IPS-NIHi11 (cell line): ENCODE measurements at regions not wholly inside any gene's neighbourhood (a gene's known extent, or its start where the extent isn't known, plus 50 kb on each side); places are given as distances from the start of the nearest gene placed in this dataset.
A peak's percentile ranks its signal among the peaks of the same experiment; 100 is the strongest.

Experiments
- DNase-seq: peaks from one replicate; pipeline ENCODE4 v3.0.0; 2012; ENCODE audit warnings: mixed read lengths, low spot score

DNA sequence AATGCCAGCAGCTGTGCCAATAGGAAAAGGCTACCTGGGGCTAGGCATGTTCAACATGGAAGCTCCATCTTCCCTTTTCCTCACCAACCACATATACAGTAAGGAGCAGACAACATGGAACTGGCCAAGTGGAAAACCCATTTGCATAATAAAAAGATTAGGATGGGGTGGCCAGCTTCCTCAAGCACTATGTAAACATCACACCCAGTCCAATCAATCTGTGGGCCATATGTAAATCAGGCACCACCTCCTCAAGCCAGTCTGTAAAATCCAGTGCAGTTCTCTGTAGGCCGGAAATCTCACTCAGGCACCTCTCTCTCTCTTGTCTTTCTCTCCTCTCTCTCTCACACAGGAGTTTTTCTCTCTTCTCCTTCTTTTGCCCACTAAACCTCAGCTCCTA lies 360.2 kb upstream of the GRIA1 start:
- DNase-seq = no peak

- no peak for DNase-seq
Measured at GRCh38 chr5:153135411-153135810, 355.1 kb upstream of the GRIA1 start.

DNA sequence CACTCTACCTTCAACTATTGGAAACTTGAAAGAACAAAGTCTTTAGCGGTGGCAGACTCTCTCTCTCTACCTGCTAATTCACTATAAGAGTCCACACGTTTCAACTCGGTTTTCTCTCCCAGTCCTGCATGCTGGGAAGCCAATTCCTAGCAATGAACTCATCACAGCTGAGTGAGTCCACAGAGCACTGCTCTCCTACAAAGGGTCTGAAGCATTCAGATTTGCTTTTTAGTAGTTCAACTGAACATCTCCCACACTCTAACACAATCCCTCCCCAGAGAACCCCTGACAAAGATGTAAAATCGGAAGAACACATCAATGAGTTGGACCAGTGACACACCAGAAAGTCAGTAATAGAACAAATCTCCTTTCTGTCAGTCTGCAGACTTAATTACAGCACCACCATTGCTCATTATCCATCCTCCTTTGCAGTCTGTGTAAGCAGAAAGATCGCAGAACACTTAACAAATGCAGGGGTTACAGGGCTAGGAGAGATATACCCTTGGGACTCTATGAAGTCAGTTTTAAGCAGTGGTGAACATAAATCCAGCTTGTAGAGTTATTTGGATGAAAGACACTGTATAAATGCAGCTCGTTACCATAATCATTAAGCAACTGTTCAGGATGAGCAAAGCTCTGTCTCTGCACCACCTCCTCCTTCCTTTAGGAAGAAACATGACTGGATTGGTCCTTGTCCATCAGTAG lies 353.4 kb upstream of the GRIA1 start:
- no peak for DNase-seq

DNA sequence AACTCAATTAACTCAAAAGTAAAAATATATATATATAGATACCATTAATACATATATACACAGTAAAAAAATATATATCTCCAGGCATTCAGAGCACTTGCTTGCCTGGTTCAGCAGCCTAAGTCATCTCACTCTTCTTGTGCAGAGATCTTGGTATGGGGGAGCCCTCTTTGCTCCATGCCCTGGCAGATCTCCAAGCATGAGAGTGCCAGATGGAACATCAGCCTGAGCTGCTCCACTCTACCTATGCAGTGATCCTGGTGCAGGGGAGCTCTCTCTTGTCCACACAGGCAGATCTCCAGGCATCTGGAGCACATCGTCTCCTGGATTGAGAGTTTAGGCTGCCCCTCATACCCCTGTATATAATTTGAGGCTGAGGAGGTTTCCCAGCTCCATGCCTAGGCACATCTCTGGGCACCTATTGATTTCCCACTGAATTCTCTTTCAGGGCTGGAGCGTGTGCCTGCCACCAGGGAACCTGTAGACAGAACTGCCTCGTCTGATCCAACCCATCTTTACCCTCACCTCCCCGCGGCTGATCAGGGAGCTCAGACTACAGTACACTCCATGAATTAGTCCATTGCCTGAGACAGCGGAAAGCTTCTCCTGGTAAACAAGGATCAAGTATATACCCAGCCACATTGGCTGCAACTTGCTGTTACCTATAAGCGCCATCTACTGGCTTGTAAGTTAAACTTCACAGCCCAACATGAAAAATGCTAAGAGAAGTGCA lies 342.4 kb upstream of the GRIA1 start:
- peak; percentile 48 for DNase-seq

DNA sequence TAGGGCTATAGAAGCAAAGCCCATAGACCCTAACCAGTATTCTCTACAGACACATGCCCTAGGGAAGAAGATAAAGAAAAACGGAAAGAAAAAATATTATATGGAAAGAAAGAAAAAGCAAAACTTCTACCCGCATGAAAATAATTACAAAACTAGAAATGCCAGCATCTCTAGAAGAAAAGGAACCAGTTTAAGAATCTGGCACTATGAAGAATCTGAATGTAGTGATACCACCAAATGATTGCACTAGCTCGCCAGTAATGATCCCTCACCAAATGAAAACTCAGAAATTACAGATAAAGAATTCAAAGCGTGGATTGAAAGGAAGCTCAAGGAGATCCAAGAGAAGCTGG lies 341.9 kb upstream of the GRIA1 start:
- no peak for DNase-seq

- DNase-seq = no peak
Measured at GRCh38 chr5:153151558-153151957, 338.9 kb upstream of the GRIA1 start.

- no peak for DNase-seq
Measured at GRCh38 chr5:153153086-153153485, 337.4 kb upstream of the GRIA1 start.

GRCh38 chr5:153157156-153157555 lies 333.3 kb upstream of the GRIA1 start:
- no peak for DNase-seq

- DNase-seq = no peak
Measured at GRCh38 chr5:153158608-153159007, 331.9 kb upstream of the GRIA1 start.

DNA sequence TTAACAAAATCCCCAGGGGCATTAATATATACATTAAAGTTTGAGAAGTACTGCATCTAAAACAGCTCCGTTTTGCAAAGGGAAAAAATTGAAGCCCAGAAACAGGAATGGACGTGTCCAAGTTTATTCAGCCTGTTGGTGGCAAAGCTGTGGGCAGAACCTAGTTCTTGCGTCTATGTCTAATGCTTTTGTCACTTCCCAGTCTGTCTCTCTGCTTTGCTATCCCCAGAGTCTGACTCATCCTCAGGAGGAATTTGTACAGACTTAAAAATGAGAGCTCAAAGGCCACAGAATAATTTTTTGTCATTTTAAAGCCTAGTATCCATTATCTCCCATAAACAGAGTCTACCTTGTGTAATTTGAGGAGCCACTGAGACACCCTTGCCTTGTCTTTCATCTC lies 330.9 kb upstream of the GRIA1 start:
- DNase-seq = no peak

DNA sequence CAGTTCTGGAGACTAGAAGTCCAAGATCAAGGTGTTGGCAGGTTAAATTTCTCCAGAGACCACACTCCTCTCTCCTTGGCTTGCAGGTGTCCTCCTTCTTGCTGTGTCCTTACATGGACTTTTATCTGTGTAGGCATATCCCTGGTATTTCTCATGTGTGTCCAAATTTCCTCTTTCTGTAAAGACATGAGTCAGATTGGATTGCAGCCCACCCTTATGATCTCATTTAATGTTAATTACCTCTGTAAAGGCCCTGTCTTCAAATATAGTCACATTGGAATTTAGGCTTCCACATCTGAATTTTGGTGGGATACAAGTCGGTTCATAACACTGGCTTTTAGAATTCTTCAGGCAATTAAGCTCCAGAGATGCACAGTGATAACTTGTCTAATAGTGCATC lies 322.2 kb upstream of the GRIA1 start:
- DNase-seq = no peak

- no peak for DNase-seq
Measured at GRCh38 chr5:153187503-153187902, 303.0 kb upstream of the GRIA1 start.

GRCh38 chr5:153206361-153206760 lies 284.1 kb upstream of the GRIA1 start:
- DNase-seq = no peak

DNA sequence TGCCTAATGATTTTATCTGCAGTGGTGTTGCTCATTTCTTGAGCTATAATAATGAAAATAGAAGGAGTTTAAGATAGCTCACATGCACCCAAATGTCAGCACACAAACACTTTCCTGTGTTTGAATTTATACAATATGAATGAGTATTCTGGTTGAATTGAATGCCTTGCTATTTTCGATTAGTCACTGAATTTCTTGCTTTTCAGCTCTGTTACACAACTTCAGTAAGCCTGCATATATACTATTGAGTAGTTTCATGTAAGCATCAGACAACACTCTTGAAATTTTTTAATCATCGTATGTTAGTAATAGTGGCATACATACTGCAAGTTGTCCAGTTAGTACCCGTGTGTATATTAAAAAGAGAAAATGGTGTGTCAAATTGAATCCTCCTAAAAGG lies 281.5 kb upstream of the GRIA1 start:
- no peak for DNase-seq

GRCh38 chr5:153209687-153210086 lies 280.8 kb upstream of the GRIA1 start:
- no peak for DNase-seq

DNA sequence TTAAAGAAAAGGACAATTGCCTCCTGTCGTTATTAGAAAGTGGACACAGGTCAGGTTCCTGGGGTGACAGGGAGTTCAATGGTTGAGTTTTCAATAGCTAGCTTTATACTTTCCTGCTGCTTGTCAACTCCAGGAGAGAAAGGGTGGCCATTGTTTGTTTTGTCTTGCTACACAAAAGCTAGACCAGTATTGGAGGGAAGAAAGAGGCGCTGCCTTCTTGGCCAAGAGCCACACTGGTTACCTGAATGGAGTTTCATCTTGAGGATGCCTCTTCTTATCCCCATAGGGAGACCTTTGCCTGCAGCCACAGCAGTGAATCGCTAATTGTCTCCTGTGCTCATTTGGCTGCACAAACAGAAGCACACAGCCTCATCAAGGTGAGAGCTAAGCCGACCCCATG lies 279.4 kb upstream of the GRIA1 start:
- no peak for DNase-seq

DNA sequence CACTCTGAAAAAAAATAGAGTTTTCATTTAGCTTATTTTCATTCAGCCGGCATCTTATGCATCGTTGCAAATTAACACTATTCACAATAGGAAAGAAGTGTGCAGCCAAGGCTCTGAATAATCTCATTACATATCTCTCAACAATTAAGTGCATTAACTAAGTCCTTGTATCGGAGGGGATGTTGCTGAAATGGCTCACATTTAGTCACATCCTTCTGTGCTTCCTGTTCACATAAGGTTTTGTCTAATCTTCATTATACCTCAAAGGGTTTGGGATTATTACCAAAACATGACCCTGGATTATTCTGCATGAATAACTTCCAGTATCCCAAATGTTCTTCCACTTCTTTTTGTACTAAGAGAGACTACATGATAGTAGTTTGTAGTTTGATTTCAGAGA lies 278.0 kb upstream of the GRIA1 start:
- DNase-seq = no peak

- no peak for DNase-seq
Measured at GRCh38 chr5:153222936-153223335, 267.5 kb upstream of the GRIA1 start.

DNA sequence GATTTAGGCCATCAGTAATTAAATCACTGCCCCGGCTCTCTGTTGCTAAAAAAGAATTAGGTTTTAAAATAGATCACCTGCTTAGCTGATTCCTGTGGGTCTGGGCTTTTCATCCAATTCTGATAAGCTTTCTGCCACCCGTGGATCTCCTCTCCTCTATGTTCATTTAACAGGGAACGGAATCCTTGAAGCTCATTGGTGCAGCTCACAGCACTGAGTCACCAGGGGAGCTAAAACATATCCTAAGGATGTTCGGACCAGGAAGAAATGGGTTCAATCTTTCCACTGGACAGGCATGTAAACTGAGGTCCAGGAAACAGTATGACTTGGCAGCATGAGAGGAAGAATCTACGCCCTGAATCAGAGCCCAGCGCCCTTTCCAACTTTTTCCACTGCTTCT lies 267.1 kb upstream of the GRIA1 start:
- DNase-seq = no peak

DNA sequence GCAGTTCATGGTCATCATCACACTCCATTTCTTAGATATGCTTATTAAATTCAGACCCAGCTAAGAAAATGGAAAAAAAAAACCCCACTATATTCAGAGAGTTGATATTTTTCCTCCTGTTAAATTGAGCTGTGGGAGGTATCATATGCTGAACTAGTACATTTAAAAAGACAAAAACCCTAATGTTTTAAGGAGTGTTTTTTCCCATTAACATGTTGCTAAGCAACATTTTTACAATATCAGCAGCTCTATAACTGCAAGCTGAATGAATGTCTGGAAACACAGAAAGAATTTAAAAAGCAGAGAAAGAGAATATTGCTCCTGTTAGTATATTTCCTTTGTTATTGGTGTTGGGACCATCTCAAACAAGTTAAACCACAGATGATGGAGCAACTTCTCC lies 265.8 kb upstream of the GRIA1 start:
- DNase-seq = no peak

DNA sequence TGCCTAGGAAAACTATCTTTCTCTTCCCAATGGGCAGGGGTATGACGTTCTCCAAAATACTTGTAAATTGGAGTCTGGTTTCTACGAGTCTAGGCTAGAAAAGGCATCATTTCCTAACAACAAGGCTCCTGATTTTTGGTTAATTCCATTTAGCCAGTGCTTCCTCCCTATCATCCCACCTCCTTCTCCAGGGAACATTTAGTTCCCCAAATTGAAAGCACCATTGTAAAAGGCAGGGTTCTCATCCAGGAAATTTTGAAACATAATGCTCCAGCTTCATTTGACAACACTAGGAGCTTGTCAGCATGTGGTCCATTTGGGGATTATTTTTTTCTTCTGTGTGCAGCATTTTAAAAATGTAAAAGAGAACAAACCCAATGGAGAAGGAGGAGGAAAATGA lies 256.5 kb upstream of the GRIA1 start:
- DNase-seq = no peak

DNA sequence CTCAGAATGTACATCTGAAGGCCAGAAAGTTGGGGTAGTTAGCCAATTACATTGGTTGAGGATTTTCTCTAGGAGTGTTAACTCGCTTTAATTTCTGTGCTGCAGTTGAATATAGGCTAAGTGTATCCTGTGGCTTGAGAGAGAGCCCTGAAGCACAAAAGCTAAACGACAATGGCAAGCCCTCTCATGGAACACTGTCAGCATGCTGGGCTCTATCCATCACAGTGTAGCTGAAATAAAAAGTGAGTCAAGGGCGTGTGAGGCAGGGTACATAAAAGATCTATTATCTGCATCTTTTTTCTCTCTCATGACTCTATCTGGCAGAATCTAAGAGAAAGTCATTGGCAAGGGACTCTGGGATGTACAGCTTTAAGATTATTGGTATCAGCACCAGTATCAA lies 254.2 kb upstream of the GRIA1 start:
- no peak for DNase-seq

GRCh38 chr5:153237671-153238332 lies 252.7 kb upstream of the GRIA1 start:
- DNase-seq = no peak

DNA sequence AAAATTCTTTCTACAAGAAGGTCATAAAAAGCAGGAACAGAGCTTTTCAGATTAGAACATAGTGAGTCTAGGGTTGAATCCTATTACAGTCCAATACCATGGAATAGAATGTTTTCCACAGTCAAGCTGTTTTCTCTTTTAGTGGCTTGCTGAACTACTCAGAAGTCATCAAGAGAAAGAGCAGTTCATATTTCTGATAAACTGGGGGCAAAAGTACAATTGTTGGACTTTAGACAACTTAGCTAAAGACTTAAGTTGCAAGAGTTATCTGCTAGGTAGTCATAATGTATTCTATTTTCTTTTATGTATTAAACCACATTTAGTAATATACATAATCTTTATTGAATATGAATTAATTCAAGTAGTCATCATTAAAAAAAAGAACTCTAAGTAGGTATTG lies 233.1 kb upstream of the GRIA1 start:
- DNase-seq = no peak
